GM12878 (cell line): ENCODE measurements at regions not wholly inside any gene's neighbourhood (a gene's known extent, or its start where the extent isn't known, plus 50 kb on each side); places are given as distances from the start of the nearest gene placed in this dataset.

Experiments used
- ATAC-seq: fragments of 200-7000 bp; cut with Tn5 transposase; 3 replicates; pipeline ENCODE4 v1.9.1; 2020; ENCODE audit warnings: mild to moderate bottlenecking, moderate library complexity
- BruUV-seq: library from RNA; stranded (reverse); fragments of 400-500 nt; replicated peaks from 2 replicates; lab custom pipeline; 2021; lab: Mats Ljungman, UMichigan
- CTCF ChIA-PET: fragments of 300-600 bp; sonication (Branson Sonifier 250); formaldehyde crosslinking; extraction: SDS; loops from one replicate; lab custom pipeline; 2021; ENCODE audit warnings: inconsistent platforms; lab: Yijun Ruan, JAX
- POLR2A ChIA-PET: fragments of 350-600 bp; formaldehyde crosslinking; extraction: SDS; loops from one replicate; lab custom pipeline; 2021; ENCODE audit warnings: inconsistent platforms; lab: Charles Lee
- RAD21 ChIA-PET: fragments of 300-600 bp; sonication (Branson Sonifier 250); formaldehyde crosslinking; loops from one replicate; lab custom pipeline; 2023; ENCODE audit warnings: antibody characterized with exemption; ENCODE audit not compliant: unreplicated experiment; lab: Charles Lee
- SMC1A ChIA-PET: fragments of 300-600 bp; sonication (Branson Sonifier 250); formaldehyde crosslinking; loops from one replicate; lab custom pipeline; 2023; ENCODE audit not compliant: unreplicated experiment, uncharacterized antibody; lab: Charles Lee
- DNase-seq: peaks from one replicate; pipeline ENCODE4 v3.0.0-alpha.2; 2011; ENCODE audit warnings: low read depth, low spot score
- FAIRE-seq: peaks from 3 replicates; lab custom pipeline; 2011; peaks lifted over from hg19 to GRCh38; lab: Jason Lieb, UNC
- H2AFZ ChIP-seq: 2 replicates; pipeline ENCODE4 v1.6.0; 2011; ENCODE audit warnings: low read depth, low read length, control low read depth; ENCODE audit not compliant: control insufficient read depth
- H3K27ac ChIP-seq: 2 replicates; pipeline ENCODE4 v1.5.1; 2011; ENCODE audit warnings: control low read depth; ENCODE audit not compliant: control insufficient read depth, insufficient read depth
- H3K27me3 ChIP-seq, 2 experiments: replicated peaks in 1 of 2; 2 replicates each; pipeline versions ENCODE4 v1.6.0 to v1.6.1; 2011; ENCODE audit warnings: low read length in 1 of 2; ENCODE audit not compliant: control insufficient read depth in 2 of 2, insufficient read depth in 2 of 2
- H3K36me3 ChIP-seq, 2 experiments: 2 replicates each; pipeline ENCODE4 v1.5.1; 2011; ENCODE audit warnings: low read length in 1 of 2; ENCODE audit not compliant: control insufficient read depth in 2 of 2, insufficient read depth in 2 of 2
- H3K4me1 ChIP-seq: 2 replicates; pipeline ENCODE4 v1.6.1; 2011; ENCODE audit warnings: mild to moderate bottlenecking, low read length, moderate library complexity, mixed read lengths; ENCODE audit not compliant: control insufficient read depth, insufficient read depth
- H3K4me2 ChIP-seq: 2 replicates; pipeline ENCODE4 v1.6.0; 2011; ENCODE audit warnings: control low read depth; ENCODE audit not compliant: control insufficient read depth, insufficient read depth
- H3K4me3 ChIP-seq: fragments of 200-600 bp; sonication (generic); 2 replicates; pipeline ENCODE4 v1.5.1; 2016
- H3K79me2 ChIP-seq: 2 replicates; pipeline ENCODE4 v1.6.0; 2011; ENCODE audit warnings: low read length; ENCODE audit not compliant: control insufficient read depth, insufficient read depth
- H3K9ac ChIP-seq: 2 replicates; pipeline ENCODE4 v1.8.0; 2011; ENCODE audit warnings: low read length, control low read depth, mixed read lengths; ENCODE audit not compliant: control insufficient read depth, insufficient read depth
- H3K9me3 ChIP-seq: replicated peaks from 3 replicates; pipeline ENCODE4 v1.5.1; 2011; ENCODE audit warnings: mild to moderate bottlenecking, low read length; ENCODE audit not compliant: control insufficient read depth, insufficient read depth
- H4K20me1 ChIP-seq: 2 replicates; pipeline ENCODE4 v1.6.0; 2011; ENCODE audit not compliant: control insufficient read depth, insufficient read depth
- BCL11A ChIP-seq: IDR thresholded peaks from 2 replicates; pipeline ENCODE4 v1.6.1; 2011; ENCODE audit warnings: low read depth, low read length
- BCLAF1 ChIP-seq: fragments of 450-650 bp; IDR thresholded peaks from 2 replicates; pipeline ENCODE4 v1.6.1; 2017; ENCODE audit warnings: antibody characterized with exemption, mild to moderate bottlenecking, moderate library complexity
- BHLHE40 ChIP-seq, 2 experiments: fragments of 450-650 bp in 1 of 2; IDR thresholded peaks; 2 replicates each; pipeline ENCODE4 v1.6.1; 2011 to 2017; ENCODE audit warnings: low read depth in 2 of 2, borderline replicate concordance in 1 of 2, improper control_type of control experiment in 1 of 2, low read length in 1 of 2, mild to moderate bottlenecking in 1 of 2
- EED ChIP-seq: sonication (generic); IDR thresholded peaks from 2 replicates; pipeline ENCODE4 v1.6.1; 2016; ENCODE audit warnings: antibody characterized with exemption, low read depth
- JUND ChIP-seq: IDR thresholded peaks from 2 replicates; pipeline ENCODE4 v1.6.1; 2012; ENCODE audit warnings: low read depth, mild to moderate bottlenecking, low read length, improper control_type of control experiment, moderate library complexity
- LARP7 ChIP-seq: fragments of 450-650 bp; IDR thresholded peaks from 2 replicates; pipeline ENCODE4 v1.6.1; 2017; ENCODE audit warnings: mild to moderate bottlenecking
- MEF2B ChIP-seq: fragments of 450-650 bp; IDR thresholded peaks from 2 replicates; pipeline ENCODE4 v1.6.1; 2018; ENCODE audit warnings: mild to moderate bottlenecking, moderate library complexity; ENCODE audit not compliant: partially characterized antibody, poor library complexity, severe bottlenecking
- MYB ChIP-seq: fragments of 150-350 bp; IDR thresholded peaks from 2 replicates; pipeline ENCODE4 v1.6.1; 2014; ENCODE audit warnings: mild to moderate bottlenecking, low read depth, low read length, borderline replicate concordance
- NFYA ChIP-seq: IDR thresholded peaks from 2 replicates; pipeline ENCODE4 v1.6.1; 2011; ENCODE audit warnings: low read depth, mild to moderate bottlenecking, low read length, improper control_type of control experiment, borderline replicate concordance
- NR2C1 ChIP-seq: fragments of 450-650 bp; IDR thresholded peaks from 2 replicates; pipeline ENCODE4 v1.6.1; 2017; ENCODE audit warnings: antibody characterized with exemption, mild to moderate bottlenecking, moderate library complexity
- RAD21 ChIP-seq: IDR thresholded peaks from 2 replicates; pipeline ENCODE4 v1.6.1; 2011; ENCODE audit warnings: mild to moderate bottlenecking, low read depth, low read length, moderate library complexity; ENCODE audit not compliant: insufficient read depth
- SMARCA5 ChIP-seq: fragments of 450-650 bp; IDR thresholded peaks from 2 replicates; pipeline ENCODE4 v1.6.1; 2017; ENCODE audit warnings: mild to moderate bottlenecking
- ZBTB4 ChIP-seq: fragments of 450-650 bp; formaldehyde crosslinking; IDR thresholded peaks from 2 replicates; pipeline ENCODE4 v1.4.0; 2022; ENCODE audit warnings: mild to moderate bottlenecking, moderate library complexity
- ZNF24 ChIP-seq: fragments of 450-650 bp; IDR thresholded peaks from 2 replicates; pipeline ENCODE4 v1.6.1; 2017; ENCODE audit warnings: antibody characterized with exemption, mild to moderate bottlenecking
- WGBS: methylation state at CpG from one replicate; pipeline ENCODE4 v1.1.6; 2016; ENCODE audit warnings: low lambda C conversion rate; ENCODE audit not compliant: insufficient replicate concordance, insufficient coverage; ENCODE audit errors: missing lambda C conversion rate; 5-methylcytosine and 5-hydroxymethylcytosine counted together
- in situ Hi-C: fragments of 300-500 bp; cut with MboI; formaldehyde crosslinking; loops from 9 replicates; pipeline ENCODE4 v1.14.3; 2018; ENCODE audit warnings: mixed read lengths
- intact Hi-C: fragments of 100-400 bp; cut with micrococcal nuclease; formaldehyde crosslinking; loops from one replicate; pipeline ENCODE4 v1.14.2; 2022; ENCODE audit not compliant: unreplicated experiment

- no TSS peak for BruUV-seq
- RAD21 ChIA-PET = no interaction called here
- FAIRE-seq (no peak), ATAC-seq (no peak), DNase-seq (no peak)
- no peak overlapping the region for H2AFZ ChIP-seq
- no peaks in the 10 kb centered on the region for H3K9me3 ChIP-seq
- SMC1A ChIA-PET = no interaction called here
- in situ Hi-C loops = no loop called here
- CTCF ChIA-PET = no interaction called here
- POLR2A ChIA-PET = no interaction called here
- no peaks in the 10 kb centered on the region for H3K4me1 ChIP-seq
- TF ChIP-seq BCLAF1 (no peak), MYB (no peak), LARP7 (no peak), BHLHE40 (IDR thresholded peaks at IDR 0.05; ENCODE audit: borderline replicate concordance in 1 of 2, low read depth in 2 of 2, low read length in 1 of 2) (no peak), NR2C1 (no peak), BCL11A (no peak), JUND (no peak), ZNF24 (no peak), MEF2B (no peak), EED (no peak), RAD21 (no peak), NFYA (no peak), ZBTB4 (CRISPR knock-in tag) (no peak), SMARCA5 (no peak)
- no peaks in the 10 kb centered on the region for H4K20me1 ChIP-seq
- H3K36me3 ChIP-seq = no peaks in the 10 kb centered on the region
- 46% methylated on average over 12 of the region's 12 CpGs for WGBS
- H3K79me2 ChIP-seq = no peaks in the 10 kb centered on the region
- no peak overlapping the region for H3K27ac ChIP-seq
- H3K4me3 ChIP-seq = no peak overlapping the region
- no peak overlapping the region for H3K4me2 ChIP-seq
- no peaks in the 10 kb centered on the region; a peak in 1 of 4 replicates for H3K27me3 ChIP-seq
- intact Hi-C loops = no loop called here
- H3K9ac ChIP-seq = no peak overlapping the region
Observed at GRCh38 chr7:155231941-155232340, 65.7 kb upstream of the INSIG1 start.
